ENCODE measurements at regions not wholly inside any gene's neighbourhood (a gene's known extent, or its start where the extent isn't known, plus 50 kb on each side); places are given as distances from the start of the nearest gene placed in this dataset.
"Not testable (repeated sequence)": the region's sequence is repeated elsewhere in the genome, so short reads cannot be mapped to it uniquely, and the experiment has no call there.

GRCh38 chr9:42288002-42288864 is 104.8 kb downstream of the SPATA31A6 start:
- TF ChIP-seq, protein P1, sequence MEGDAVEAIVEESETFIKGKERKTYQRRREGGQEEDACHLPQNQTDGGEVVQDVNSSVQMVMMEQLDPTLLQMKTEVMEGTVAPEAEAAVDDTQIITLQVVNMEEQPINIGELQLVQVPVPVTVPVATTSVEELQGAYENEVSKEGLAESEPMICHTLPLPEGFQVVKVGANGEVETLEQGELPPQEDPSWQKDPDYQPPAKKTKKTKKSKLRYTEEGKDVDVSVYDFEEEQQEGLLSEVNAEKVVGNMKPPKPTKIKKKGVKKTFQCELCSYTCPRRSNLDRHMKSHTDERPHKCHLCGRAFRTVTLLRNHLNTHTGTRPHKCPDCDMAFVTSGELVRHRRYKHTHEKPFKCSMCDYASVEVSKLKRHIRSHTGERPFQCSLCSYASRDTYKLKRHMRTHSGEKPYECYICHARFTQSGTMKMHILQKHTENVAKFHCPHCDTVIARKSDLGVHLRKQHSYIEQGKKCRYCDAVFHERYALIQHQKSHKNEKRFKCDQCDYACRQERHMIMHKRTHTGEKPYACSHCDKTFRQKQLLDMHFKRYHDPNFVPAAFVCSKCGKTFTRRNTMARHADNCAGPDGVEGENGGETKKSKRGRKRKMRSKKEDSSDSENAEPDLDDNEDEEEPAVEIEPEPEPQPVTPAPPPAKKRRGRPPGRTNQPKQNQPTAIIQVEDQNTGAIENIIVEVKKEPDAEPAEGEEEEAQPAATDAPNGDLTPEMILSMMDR (conservative IDR thresholded peaks at IDR 0.05 in 1 of 2, IDR thresholded peaks at IDR 0.05 in 1 of 2; ENCODE audit: low read depth in 1 of 2, low read length in 2 of 2): not testable (repeated sequence)
- not testable (repeated sequence) for TF ChIP-seq EZH2 (IDR thresholded peaks at IDR 0.05; ENCODE audit: low read length, missing control alignments)

All from fibroblast of lung (primary cell).